ENCODE measurements at regions not wholly inside any gene's neighbourhood (a gene's known extent, or its start where the extent isn't known, plus 50 kb on each side); places are given as distances from the start of the nearest gene placed in this dataset.

DNA sequence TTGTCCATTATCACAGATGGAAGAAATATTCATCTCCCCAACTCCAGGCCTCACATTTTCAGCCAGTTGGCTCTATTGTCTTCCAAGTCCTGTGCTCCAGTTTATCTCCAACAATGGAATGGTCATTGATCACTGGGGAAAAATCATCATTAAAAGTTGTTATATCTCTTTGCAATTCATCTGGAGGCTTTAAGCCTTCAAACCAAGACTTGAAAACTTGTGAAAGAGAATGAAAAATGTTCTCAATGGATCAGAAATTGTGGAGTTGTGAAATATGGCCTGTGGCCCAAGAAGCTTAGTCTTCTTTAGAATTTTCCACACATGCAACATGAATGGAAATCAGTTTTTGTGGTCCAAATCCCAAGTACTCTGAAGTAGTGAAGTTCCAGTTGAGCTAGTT lies 569.6 kb downstream of the EBF1 start:
- no peaks in the 10 kb centered on the region for H3K9me3 Mint-ChIP-seq

GRCh38 chr5:158529454-158529853 lies 570.3 kb downstream of the EBF1 start:
- no peaks in the 10 kb centered on the region for H3K36me3 Mint-ChIP-seq (ENCODE audit: low read depth)
- H3K27ac Mint-ChIP-seq: no peak overlapping the region
- no peak overlapping the region for H3K4me3 Mint-ChIP-seq
- H3K4me1 Mint-ChIP-seq: no peaks in the 10 kb centered on the region
- H3K9me3 Mint-ChIP-seq: no peaks in the 10 kb centered on the region
- peaks cover 9% of the 10 kb centered on the region for H3K27me3 Mint-ChIP-seq
- ATAC-seq (replicated peaks): no peak

More for the DNA sequence above, 569.6 kb downstream of the EBF1 start:
- ATAC-seq (replicated peaks): no peak
- Mint-ChIP-seq H3K4me3 (no peak overlapping the region), H3K27me3 (peaks cover 8% of the 10 kb centered on the region), H3K4me1 (no peaks in the 10 kb centered on the region), H3K36me3 (ENCODE audit: low read depth) (no peaks in the 10 kb centered on the region), H3K27ac (no peak overlapping the region)

DNA sequence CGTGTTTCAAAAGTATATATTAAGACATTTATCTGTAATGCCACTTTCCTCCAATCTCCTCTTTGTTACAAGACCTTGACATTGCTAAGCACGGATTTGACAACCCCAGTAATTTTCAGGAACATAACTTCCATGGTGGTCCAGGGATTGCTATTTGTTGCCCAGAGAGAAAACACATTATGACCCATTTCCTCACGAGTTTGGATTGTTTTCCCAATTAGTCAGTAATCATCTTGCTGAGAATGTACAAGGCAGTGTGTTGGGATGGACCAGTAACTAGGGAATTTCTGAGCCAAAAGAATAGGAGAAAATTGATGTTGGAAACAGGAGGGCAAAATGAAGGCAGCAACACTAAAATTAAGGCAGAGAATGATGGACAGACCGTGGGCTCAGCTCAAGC lies 574.1 kb downstream of the EBF1 start:
- H3K36me3 Mint-ChIP-seq (ENCODE audit: low read depth): no peaks in the 10 kb centered on the region

GRCh38 chr5:158524070-158524469 lies 575.6 kb downstream of the EBF1 start:
- Mint-ChIP-seq H3K9me3 (no peaks in the 10 kb centered on the region), H3K36me3 (ENCODE audit: low read depth) (no peaks in the 10 kb centered on the region), H3K4me1 (no peaks in the 10 kb centered on the region), H3K4me3 (no peak overlapping the region), H3K27me3 (peaks cover 21% of the 10 kb centered on the region), H3K27ac (no peak overlapping the region)
- no peak for ATAC-seq (replicated peaks)

More for the DNA sequence above, 574.1 kb downstream of the EBF1 start:
- no peak overlapping the region for H3K4me3 Mint-ChIP-seq
- ATAC-seq (replicated peaks): no peak
- peaks cover 17% of the 10 kb centered on the region for H3K27me3 Mint-ChIP-seq
- H3K27ac Mint-ChIP-seq: no peak overlapping the region
- no peaks in the 10 kb centered on the region for H3K9me3 Mint-ChIP-seq
- H3K4me1 Mint-ChIP-seq: no peaks in the 10 kb centered on the region

- no peak overlapping the region for H3K27ac Mint-ChIP-seq
- no peaks in the 10 kb centered on the region for H3K36me3 Mint-ChIP-seq (ENCODE audit: low read depth)
- ATAC-seq (replicated peaks): no peak
- no peaks in the 10 kb centered on the region for H3K4me1 Mint-ChIP-seq
- peaks cover 20% of the 10 kb centered on the region for H3K27me3 Mint-ChIP-seq
- H3K9me3 Mint-ChIP-seq: no peaks in the 10 kb centered on the region
- H3K4me3 Mint-ChIP-seq: no peak overlapping the region
These were observed 576.9 kb downstream of the EBF1 start for GRCh38 chr5:158522776-158523175.

GRCh38 chr5:158521995-158522394 lies 577.7 kb downstream of the EBF1 start:
- no peak for ATAC-seq (replicated peaks)
- H3K4me3 Mint-ChIP-seq: no peak overlapping the region
- no peaks in the 10 kb centered on the region for H3K9me3 Mint-ChIP-seq
- no peaks in the 10 kb centered on the region for H3K4me1 Mint-ChIP-seq
- H3K27ac Mint-ChIP-seq: no peak overlapping the region
- H3K27me3 Mint-ChIP-seq: peaks cover 20% of the 10 kb centered on the region
- H3K36me3 Mint-ChIP-seq (ENCODE audit: low read depth): no peaks in the 10 kb centered on the region

GRCh38 chr5:158519433-158520021 lies 580.2 kb downstream of the EBF1 start:
- H3K4me1 Mint-ChIP-seq: no peaks in the 10 kb centered on the region
- no peak for ATAC-seq (replicated peaks)
- H3K36me3 Mint-ChIP-seq (ENCODE audit: low read depth): no peaks in the 10 kb centered on the region
- H3K27me3 Mint-ChIP-seq: peaks cover 20% of the 10 kb centered on the region
- no peak overlapping the region for H3K27ac Mint-ChIP-seq
- no peak overlapping the region for H3K4me3 Mint-ChIP-seq
- H3K9me3 Mint-ChIP-seq: no peaks in the 10 kb centered on the region

- no peak for ATAC-seq (replicated peaks)
- peaks cover 5% of the 10 kb centered on the region for H3K4me1 Mint-ChIP-seq
- no peak overlapping the region for H3K27ac Mint-ChIP-seq
- no peak overlapping the region for H3K4me3 Mint-ChIP-seq
- no peaks in the 10 kb centered on the region for H3K9me3 Mint-ChIP-seq
- H3K27me3 Mint-ChIP-seq: peaks cover 9% of the 10 kb centered on the region
- H3K36me3 Mint-ChIP-seq (ENCODE audit: low read depth): no peaks in the 10 kb centered on the region
These were observed 583.2 kb downstream of the EBF1 start for GRCh38 chr5:158516521-158516920.

DNA sequence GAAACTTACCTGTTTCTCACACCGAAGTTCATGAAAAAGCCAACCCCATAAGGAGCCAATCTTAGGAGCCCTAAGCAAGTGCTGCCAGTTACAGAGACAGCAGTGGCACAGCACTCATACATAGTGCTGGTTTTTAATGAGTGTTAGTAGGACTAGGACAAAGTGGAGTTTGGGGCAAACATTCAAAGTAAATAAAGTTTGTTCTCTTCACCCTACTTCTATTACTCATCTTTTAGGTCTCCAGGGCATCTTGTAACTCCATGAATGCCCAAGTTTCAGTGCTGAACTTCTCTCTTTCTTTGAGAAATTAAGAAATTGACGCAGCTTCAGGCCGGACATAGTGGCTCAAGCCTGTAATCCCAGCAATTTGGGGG lies 584.7 kb downstream of the EBF1 start:
- Mint-ChIP-seq H3K4me1 (peaks cover 5% of the 10 kb centered on the region), H3K36me3 (ENCODE audit: low read depth) (no peaks in the 10 kb centered on the region), H3K4me3 (no peak overlapping the region), H3K27ac (no peak overlapping the region), H3K9me3 (no peaks in the 10 kb centered on the region), H3K27me3 (peaks cover 12% of the 10 kb centered on the region)
- no peak for ATAC-seq (replicated peaks)

DNA sequence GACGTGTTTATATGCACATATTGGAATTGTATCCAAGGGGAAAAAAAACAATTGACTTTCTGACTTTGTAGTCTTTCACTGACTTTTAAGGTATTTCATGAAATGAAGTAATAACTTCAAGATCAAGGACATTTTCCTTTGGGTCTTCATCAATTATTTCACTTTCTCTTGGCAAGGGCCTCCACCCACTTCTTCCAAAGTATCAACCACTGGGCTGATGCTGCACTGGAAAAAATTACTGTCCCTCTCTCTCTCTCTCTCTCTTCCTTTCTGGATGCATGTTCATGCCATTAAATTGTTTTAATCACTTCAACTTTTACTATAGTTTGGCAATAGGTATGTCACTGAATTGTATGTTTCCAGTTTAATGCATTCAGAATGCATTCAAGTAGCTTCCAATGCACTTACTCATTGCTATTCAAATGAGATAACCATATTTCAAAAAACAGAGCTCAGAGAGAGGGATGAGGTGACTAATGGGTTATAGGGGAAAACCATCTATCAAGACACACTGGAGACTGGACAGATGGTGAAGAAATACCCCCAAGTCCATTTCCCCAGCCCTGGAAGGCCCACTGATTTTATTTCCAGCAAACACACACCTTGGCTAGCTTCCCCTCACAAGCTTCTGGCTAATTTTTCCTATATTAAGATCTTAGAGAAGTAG lies 585.3 kb downstream of the EBF1 start:
- ATAC-seq (replicated peaks): no peak
- Mint-ChIP-seq H3K9me3 (no peaks in the 10 kb centered on the region), H3K27me3 (peaks cover 9% of the 10 kb centered on the region), H3K36me3 (ENCODE audit: low read depth) (no peaks in the 10 kb centered on the region), H3K4me1 (peaks cover 5% of the 10 kb centered on the region), H3K27ac (no peak overlapping the region), H3K4me3 (no peak overlapping the region)

DNA sequence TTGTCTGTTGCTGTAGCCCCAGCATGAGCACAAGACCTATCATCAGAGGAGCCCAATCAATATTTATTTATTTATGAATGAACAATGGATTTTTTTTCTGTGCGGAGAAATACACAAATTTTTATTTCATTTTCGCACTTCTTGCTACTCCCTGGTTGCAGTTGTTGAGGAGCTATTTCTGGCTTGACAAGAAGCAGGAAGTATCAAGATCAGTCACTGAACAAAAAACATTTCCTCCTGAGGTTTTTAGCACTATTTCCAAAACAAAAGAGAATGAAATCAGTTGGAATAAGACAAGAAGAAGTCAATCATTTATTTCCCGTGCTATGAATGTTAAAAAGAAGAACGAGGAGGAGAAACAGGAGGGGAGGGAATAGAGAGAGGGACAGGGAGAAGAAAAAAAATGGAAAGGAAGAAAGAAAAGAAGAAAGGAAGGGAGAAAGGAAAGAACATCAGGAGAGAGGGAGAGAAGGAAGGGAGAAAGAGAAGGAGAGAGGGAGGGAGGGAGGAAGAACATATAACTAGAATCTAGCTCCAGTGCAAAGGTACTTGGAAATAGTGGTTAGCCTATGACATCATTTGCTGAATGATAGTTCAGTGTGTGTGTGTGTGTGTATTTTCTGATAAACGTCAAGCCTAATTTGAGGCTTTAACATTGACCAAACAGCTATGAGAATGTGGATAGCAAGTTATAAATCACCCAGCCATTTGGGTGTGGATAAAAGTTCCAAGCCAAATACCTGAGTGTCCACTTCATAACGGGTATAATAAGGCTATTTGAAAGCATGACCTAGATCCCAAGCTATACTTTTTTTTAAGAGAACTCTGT lies 586.0 kb downstream of the EBF1 start:
- Mint-ChIP-seq H3K4me1 (peaks cover 5% of the 10 kb centered on the region), H3K4me3 (no peak overlapping the region), H3K9me3 (no peaks in the 10 kb centered on the region), H3K27ac (no peak overlapping the region), H3K27me3 (peaks cover 6% of the 10 kb centered on the region), H3K36me3 (ENCODE audit: low read depth) (no peaks in the 10 kb centered on the region)
- ATAC-seq (replicated peaks): no peak

DNA sequence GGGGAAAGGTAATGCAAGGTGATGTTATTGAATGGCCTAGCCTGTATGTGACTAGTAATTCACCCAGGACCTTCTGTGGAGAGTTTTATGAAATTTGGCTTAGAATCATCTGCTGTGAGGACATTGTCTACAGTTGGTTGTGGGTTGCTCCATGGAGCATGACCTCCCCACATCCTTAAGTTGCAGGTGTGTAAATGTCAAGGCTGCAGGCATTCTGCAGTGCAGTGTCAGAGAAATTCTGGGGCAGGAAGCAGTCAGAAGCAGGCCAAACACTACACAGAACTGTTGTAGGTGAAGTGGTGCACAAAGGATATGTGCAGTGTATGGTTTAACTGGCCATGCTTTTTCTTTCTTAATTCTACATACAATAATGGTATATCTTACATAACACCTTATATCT lies 588.3 kb downstream of the EBF1 start:
- Mint-ChIP-seq H3K4me1 (peaks cover 5% of the 10 kb centered on the region), H3K27ac (no peak overlapping the region), H3K36me3 (ENCODE audit: low read depth) (no peaks in the 10 kb centered on the region), H3K27me3 (peaks cover 6% of the 10 kb centered on the region), H3K4me3 (no peak overlapping the region), H3K9me3 (peaks cover 1% of the 10 kb centered on the region)
- ATAC-seq (replicated peaks): no peak

DNA sequence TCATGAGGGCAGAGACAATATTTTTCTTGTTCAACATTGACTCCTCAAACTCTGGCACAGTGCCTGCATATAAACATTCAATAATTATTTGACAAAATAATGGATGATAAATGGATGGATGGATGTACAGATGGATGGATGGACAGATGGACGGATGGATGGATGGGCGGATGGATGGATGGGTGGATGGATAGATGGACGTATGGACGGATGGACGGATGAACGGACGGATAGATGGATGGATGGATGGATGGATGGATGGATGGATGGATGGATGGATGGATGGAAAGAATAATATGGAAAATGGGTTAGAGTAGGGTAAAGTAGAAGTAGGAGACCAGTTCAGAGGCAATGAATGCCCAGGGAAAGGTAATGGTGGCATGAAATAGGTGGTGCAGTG lies 589.2 kb downstream of the EBF1 start:
- Mint-ChIP-seq H3K4me1 (peaks cover 5% of the 10 kb centered on the region), H3K36me3 (ENCODE audit: low read depth) (no peaks in the 10 kb centered on the region), H3K9me3 (peaks cover 6% of the 10 kb centered on the region), H3K27ac (no peak overlapping the region), H3K27me3 (peaks cover 6% of the 10 kb centered on the region), H3K4me3 (no peak overlapping the region)
- ATAC-seq (replicated peaks): no peak

DNA sequence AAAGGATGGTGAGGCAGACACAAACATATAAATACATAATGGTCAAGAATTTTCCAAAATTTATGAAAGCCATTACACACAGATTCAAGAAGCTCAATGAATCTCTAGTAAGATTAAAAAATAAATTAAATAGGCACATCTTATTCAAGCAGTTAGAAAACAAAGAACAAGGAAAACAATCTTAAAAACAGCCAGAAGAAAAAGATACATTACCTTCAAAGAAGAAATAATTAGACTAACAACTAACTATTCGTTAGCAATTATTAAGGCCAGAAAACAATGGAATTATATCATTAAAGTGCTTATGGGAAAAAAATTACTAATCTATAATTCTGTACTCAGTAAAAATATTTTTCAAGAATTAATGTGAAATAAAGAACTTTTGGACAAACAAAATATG lies 593.1 kb downstream of the EBF1 start:
- H3K27me3 Mint-ChIP-seq: peaks cover 3% of the 10 kb centered on the region
- peaks cover 13% of the 10 kb centered on the region for H3K9me3 Mint-ChIP-seq
- no peak overlapping the region for H3K4me3 Mint-ChIP-seq
- no peaks in the 10 kb centered on the region for H3K4me1 Mint-ChIP-seq
- H3K36me3 Mint-ChIP-seq (ENCODE audit: low read depth): no peaks in the 10 kb centered on the region
- no peak for ATAC-seq (replicated peaks)
- no peak overlapping the region for H3K27ac Mint-ChIP-seq

DNA sequence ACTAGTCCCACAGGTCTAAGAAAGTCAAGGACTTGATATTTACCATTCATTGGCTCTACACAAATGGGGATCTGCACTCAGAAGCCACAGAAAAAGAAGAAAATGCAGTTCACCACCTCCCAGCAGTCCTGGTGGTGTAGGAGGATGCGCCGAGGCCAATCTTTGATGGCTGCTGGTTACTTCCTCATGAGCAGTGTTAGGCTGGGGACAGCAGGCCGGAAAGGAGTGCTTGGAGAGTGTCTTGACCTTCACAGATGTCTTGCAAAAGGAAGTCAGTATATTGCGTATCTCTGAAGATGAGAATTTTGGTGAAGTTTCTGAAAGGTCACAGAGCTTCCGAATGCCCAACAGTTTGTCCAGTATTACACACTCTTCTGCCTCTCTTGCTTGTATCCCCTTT lies 597.0 kb downstream of the EBF1 start:
- no peaks in the 10 kb centered on the region for H3K4me1 Mint-ChIP-seq
- peaks cover 6% of the 10 kb centered on the region for H3K27me3 Mint-ChIP-seq
- H3K9me3 Mint-ChIP-seq: peaks cover 13% of the 10 kb centered on the region
- H3K27ac Mint-ChIP-seq: no peak overlapping the region
- ATAC-seq (replicated peaks): no peak
- H3K36me3 Mint-ChIP-seq (ENCODE audit: low read depth): no peaks in the 10 kb centered on the region
- H3K4me3 Mint-ChIP-seq: no peak overlapping the region

Measured in activated T-helper 17 cell treated with anti-CD3 and anti-CD28 coated beads, Interleukin-2, amount 50 U/mL, for 72 hours (primary cell).